C4-2B (cell line): ENCODE measurements at regions not wholly inside any gene's neighbourhood (a gene's known extent, or its start where the extent isn't known, plus 50 kb on each side); places are given as distances from the start of the nearest gene placed in this dataset.

ENCODE experiments used
- CTCF ChIP-seq: fragments of 450-650 bp; conservative IDR thresholded peaks from 2 replicates; pipeline ENCODE4 v1.5.1; 2017; ENCODE audit warnings: mild to moderate bottlenecking
- ZFX ChIP-seq: fragments of 450-650 bp; IDR thresholded peaks from 2 replicates; pipeline ENCODE4 v1.6.1; 2017

GRCh38 chr10:4062072-4062471 lies 277.1 kb upstream of the KLF6 start:
- TF ChIP-seq CTCF (no peak), ZFX (no peak)
